ENCODE measurements at regions not wholly inside any gene's neighbourhood (a gene's known extent, or its start where the extent isn't known, plus 50 kb on each side); places are given as distances from the start of the nearest gene placed in this dataset.

DNA sequence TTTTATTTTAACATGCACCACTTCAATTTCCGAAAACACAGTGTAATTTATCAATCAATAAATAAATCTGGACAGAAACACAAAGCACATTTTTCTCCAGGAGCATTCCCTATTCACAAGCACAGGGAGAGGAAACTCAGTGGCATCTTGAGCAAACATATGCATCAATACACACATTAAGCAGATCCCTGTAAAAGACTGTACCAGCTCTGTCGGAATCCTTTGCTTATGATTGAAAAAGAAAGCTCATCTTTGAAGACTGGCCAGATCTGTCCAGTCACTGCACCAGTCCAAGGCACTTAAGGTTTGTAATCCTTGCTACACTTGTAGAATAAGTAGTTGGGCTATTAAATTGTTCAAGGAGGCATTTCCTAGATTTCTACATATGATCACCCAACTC, 343.9 kb downstream of the BMPER start:
- Histone ChIP-seq H3F3A (ENCODE audit: low read depth) (no peaks in the 10 kb centered on the region), H4K20me1 (ENCODE audit: insufficient read depth, low read length, poor library complexity, severe bottlenecking) (no peaks in the 10 kb centered on the region), H3K36me3 (ENCODE audit: insufficient read depth, low read length) (no peaks in the 10 kb centered on the region), H3K79me2 (ENCODE audit: insufficient read depth, low read length) (no peaks in the 10 kb centered on the region), H3K27me3 (ENCODE audit: insufficient read depth, low read length, poor library complexity, severe bottlenecking) (no peaks in the 10 kb centered on the region), H3K9ac (ENCODE audit: low read depth, low read length, poor library complexity, severe bottlenecking) (no peak overlapping the region), H3K9me3 (ENCODE audit: insufficient read depth, low read depth, low read length) (no peaks in the 10 kb centered on the region), H3K4me1 (ENCODE audit: insufficient read depth, low read length, poor library complexity, severe bottlenecking) (no peaks in the 10 kb centered on the region), H3K4me2 (ENCODE audit: low read depth, low read length, poor library complexity, severe bottlenecking) (no peak overlapping the region), H3K4me3 (ENCODE audit: low read length, poor library complexity, severe bottlenecking) (no peak overlapping the region), H3K9me2 (replicated peaks; ENCODE audit: low read depth, low read length) (no peaks in the 10 kb centered on the region), H2AFZ (ENCODE audit: low read length) (no peak overlapping the region)
- no peak for TF ChIP-seq EZH2phosphoT487 (IDR thresholded peaks at IDR 0.05; ENCODE audit: borderline replicate concordance)
- TF ChIP-seq, protein P1, sequence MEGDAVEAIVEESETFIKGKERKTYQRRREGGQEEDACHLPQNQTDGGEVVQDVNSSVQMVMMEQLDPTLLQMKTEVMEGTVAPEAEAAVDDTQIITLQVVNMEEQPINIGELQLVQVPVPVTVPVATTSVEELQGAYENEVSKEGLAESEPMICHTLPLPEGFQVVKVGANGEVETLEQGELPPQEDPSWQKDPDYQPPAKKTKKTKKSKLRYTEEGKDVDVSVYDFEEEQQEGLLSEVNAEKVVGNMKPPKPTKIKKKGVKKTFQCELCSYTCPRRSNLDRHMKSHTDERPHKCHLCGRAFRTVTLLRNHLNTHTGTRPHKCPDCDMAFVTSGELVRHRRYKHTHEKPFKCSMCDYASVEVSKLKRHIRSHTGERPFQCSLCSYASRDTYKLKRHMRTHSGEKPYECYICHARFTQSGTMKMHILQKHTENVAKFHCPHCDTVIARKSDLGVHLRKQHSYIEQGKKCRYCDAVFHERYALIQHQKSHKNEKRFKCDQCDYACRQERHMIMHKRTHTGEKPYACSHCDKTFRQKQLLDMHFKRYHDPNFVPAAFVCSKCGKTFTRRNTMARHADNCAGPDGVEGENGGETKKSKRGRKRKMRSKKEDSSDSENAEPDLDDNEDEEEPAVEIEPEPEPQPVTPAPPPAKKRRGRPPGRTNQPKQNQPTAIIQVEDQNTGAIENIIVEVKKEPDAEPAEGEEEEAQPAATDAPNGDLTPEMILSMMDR (conservative IDR thresholded peaks at IDR 0.05; ENCODE audit: low read length), result no peak

DNA sequence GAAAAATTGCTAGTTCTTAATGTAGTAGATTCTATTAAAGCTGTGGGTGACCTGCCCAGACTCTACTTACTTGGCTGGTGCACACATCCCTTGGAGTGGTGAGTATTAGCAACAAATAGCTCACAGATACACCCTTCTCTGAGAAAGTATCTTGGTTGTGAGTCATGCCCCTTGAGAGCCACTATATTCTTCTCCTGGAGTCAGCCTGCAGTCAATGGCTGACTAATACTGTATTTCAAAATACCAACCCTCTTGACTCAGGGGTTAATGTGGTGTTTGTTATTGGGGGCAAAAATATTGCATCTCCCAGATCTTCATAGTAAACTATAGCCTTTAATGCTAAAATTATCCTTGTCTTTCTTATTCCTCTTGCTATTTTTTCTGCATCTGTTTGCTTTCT, 354.9 kb downstream of the BMPER start:
- Histone ChIP-seq H3K9me2 (replicated peaks; ENCODE audit: low read depth, low read length) (no peaks in the 10 kb centered on the region), H2AFZ (ENCODE audit: low read length) (no peak overlapping the region), H3K4me3 (ENCODE audit: low read length, poor library complexity, severe bottlenecking) (no peak overlapping the region), H3F3A (ENCODE audit: low read depth) (no peaks in the 10 kb centered on the region), H3K9ac (ENCODE audit: low read depth, low read length, poor library complexity, severe bottlenecking) (no peak overlapping the region), H3K4me2 (ENCODE audit: low read depth, low read length, poor library complexity, severe bottlenecking) (no peak overlapping the region), H3K79me2 (ENCODE audit: insufficient read depth, low read length) (no peaks in the 10 kb centered on the region), H3K9me3 (ENCODE audit: insufficient read depth, low read depth, low read length) (no peaks in the 10 kb centered on the region), H3K4me1 (ENCODE audit: insufficient read depth, low read length, poor library complexity, severe bottlenecking) (no peaks in the 10 kb centered on the region), H4K20me1 (ENCODE audit: insufficient read depth, low read length, poor library complexity, severe bottlenecking) (no peaks in the 10 kb centered on the region), H3K36me3 (ENCODE audit: insufficient read depth, low read length) (no peaks in the 10 kb centered on the region), H3K27me3 (ENCODE audit: insufficient read depth, low read length, poor library complexity, severe bottlenecking) (no peaks in the 10 kb centered on the region)
- TF ChIP-seq, protein P1 (conservative IDR thresholded peaks at IDR 0.05; ENCODE audit: low read length), result no peak
- no peak for TF ChIP-seq EZH2phosphoT487 (IDR thresholded peaks at IDR 0.05; ENCODE audit: borderline replicate concordance)

DNA sequence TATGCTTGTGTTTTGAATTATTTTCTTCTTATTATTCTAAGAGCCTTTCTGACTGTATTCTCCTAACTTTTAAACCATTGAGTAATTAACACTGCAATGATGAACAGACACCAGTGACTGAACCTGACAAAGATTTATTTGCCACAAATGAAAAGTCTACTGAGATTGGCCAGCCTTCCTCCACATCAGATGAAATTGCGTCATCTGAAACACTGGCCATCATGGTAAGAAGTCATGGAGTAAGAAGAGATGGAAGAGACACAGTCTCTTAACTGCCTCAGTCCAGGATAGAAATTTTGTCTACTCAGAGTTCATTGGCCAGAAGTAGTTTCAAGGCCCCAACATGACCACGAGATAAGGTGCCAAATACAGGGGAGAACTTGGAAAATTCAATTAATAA, 357.8 kb downstream of the BMPER start:
- H3K9me3 ChIP-seq (ENCODE audit: insufficient read depth, low read depth, low read length), result no peaks in the 10 kb centered on the region
- no peaks in the 10 kb centered on the region for H3K4me1 ChIP-seq (ENCODE audit: insufficient read depth, low read length, poor library complexity, severe bottlenecking)
- H3K9me2 ChIP-seq (replicated peaks; ENCODE audit: low read depth, low read length), result no peaks in the 10 kb centered on the region
- H4K20me1 ChIP-seq (ENCODE audit: insufficient read depth, low read length, poor library complexity, severe bottlenecking), result no peaks in the 10 kb centered on the region
- H2AFZ ChIP-seq (ENCODE audit: low read length), result no peak overlapping the region
- H3K4me2 ChIP-seq (ENCODE audit: low read depth, low read length, poor library complexity, severe bottlenecking), result no peak overlapping the region
- no peaks in the 10 kb centered on the region for H3K27me3 ChIP-seq (ENCODE audit: insufficient read depth, low read length, poor library complexity, severe bottlenecking)
- no peak for TF ChIP-seq EZH2phosphoT487 (IDR thresholded peaks at IDR 0.05; ENCODE audit: borderline replicate concordance)
- TF ChIP-seq, protein P1 (conservative IDR thresholded peaks at IDR 0.05; ENCODE audit: low read length), result no peak
- no peaks in the 10 kb centered on the region for H3K79me2 ChIP-seq (ENCODE audit: insufficient read depth, low read length)
- no peak overlapping the region for H3K9ac ChIP-seq (ENCODE audit: low read depth, low read length, poor library complexity, severe bottlenecking)
- no peaks in the 10 kb centered on the region for H3K36me3 ChIP-seq (ENCODE audit: insufficient read depth, low read length)
- H3K4me3 ChIP-seq (ENCODE audit: low read length, poor library complexity, severe bottlenecking), result no peak overlapping the region
- no peaks in the 10 kb centered on the region for H3F3A ChIP-seq (ENCODE audit: low read depth)

All from Loucy (cell line).